GM12891 (cell line): ENCODE measurements at regions not wholly inside any gene's neighbourhood (a gene's known extent, or its start where the extent isn't known, plus 50 kb on each side); places are given as distances from the start of the nearest gene placed in this dataset.

Source experiments
- DNase-seq: peaks from one replicate; pipeline ENCODE4 v3.0.0; 2011; ENCODE audit warnings: low spot score; ENCODE audit not compliant: insufficient read length
- FAIRE-seq: peaks from 2 replicates; lab custom pipeline; 2011; peaks lifted over from hg19 to GRCh38; lab: Jason Lieb, UNC
- PAX5 ChIP-seq: IDR thresholded peaks from 2 replicates; pipeline ENCODE4 v1.6.1; 2011; ENCODE audit warnings: low read length, moderate library complexity, mild to moderate bottlenecking; ENCODE audit not compliant: insufficient read depth, severe bottlenecking
- POLR2A ChIP-seq: IDR thresholded peaks from 2 replicates; pipeline ENCODE4 v1.6.1; 2011; ENCODE audit warnings: low read depth, low read length, control low read depth
- POLR2AphosphoS5 ChIP-seq: IDR thresholded peaks from 2 replicates; pipeline ENCODE4 v1.6.1; 2011; ENCODE audit warnings: low read depth, low read length, control low read depth
- POU2F2 ChIP-seq: IDR thresholded peaks from 2 replicates; pipeline ENCODE4 v1.6.1; 2011; ENCODE audit warnings: low read depth, mild to moderate bottlenecking, control low read depth, low read length, moderate library complexity
- SPI1 ChIP-seq: IDR thresholded peaks from 2 replicates; pipeline ENCODE4 v1.6.1; 2011; ENCODE audit warnings: low read depth, low read length, control low read depth
- TAF1 ChIP-seq: IDR thresholded peaks from 2 replicates; pipeline ENCODE4 v1.6.1; 2011; ENCODE audit warnings: low read depth, low read length, control low read depth

DNA sequence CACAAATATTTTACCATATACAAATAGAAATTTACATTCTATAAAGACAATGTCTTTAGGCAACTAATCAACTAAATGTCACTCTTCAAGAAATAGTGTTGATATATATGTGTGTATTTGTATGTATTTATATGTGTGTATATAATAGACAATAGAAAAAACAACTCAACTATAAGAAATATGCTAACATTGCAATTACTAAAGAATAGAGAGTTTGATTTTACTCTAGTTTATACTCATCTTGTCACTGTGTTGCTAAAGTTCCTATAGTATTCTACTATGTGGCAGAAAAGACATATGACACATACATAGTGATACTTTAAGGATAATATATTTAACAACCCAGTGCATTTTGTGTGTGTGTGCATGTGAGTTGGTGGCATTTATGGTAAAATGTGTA is 1728.3 kb downstream of the PLA2G4A start:
- FAIRE-seq (no peak), DNase-seq (no peak)
- no peak for TF ChIP-seq TAF1
- no peak for TF ChIP-seq POLR2AphosphoS5
- TF ChIP-seq SPI1, result no peak
- TF ChIP-seq POU2F2, result no peak
- TF ChIP-seq PAX5, result no peak
- TF ChIP-seq POLR2A, result no peak

DNA sequence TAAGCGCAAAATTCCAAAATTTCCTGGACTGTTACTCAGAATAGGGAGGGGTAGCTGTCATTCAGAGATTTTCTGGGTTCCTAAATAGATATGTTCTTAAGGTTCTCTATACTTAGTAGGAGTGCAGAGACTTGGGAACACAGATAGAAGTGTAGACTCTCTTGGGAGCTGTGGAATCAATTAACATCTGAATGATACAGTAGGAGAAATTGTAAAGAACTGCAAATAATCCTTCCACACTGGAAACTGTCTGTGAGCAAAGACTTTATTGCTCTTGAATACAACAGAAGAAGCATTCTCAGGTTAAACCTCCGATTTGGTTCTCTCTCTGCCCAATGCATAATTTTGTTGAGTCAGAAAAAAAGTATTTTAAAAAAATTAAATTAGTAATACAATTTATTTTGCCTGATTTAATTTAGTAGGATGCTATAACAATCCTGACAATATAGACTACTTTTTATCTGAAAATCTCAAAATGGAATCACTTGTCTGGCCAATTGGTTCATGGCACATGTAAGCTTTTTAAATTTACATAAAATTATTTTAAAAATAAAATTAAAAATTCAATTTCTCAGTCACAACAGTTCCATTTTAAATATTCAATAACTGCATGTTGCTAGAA is 1754.3 kb downstream of the PLA2G4A start:
- DNase-seq, result no peak
- FAIRE-seq, result no peak
- TF ChIP-seq POU2F2, result no peak
- TF ChIP-seq SPI1, result no peak
- TF ChIP-seq TAF1, result no peak
- TF ChIP-seq POLR2AphosphoS5, result no peak
- no peak for TF ChIP-seq POLR2A
- no peak for TF ChIP-seq PAX5

DNA sequence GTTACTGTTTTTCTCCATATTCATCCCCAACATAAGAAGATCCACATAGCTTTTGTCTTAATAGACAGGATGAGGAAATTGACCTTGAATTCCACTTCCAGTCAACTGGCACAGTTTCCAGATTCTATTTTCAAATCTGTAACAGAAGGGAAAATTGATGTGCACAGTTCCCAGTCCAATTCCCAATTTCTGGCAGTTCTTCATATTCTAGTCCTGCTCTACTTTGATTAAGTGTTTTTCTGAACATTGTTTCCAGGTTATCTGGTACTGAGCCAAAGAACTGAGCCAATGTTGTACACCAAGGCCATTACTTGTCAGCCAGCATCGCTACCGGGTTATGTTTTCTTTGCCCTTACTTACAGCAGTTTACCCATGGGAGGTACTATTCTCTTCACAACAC is 1755.4 kb downstream of the PLA2G4A start:
- TF ChIP-seq POU2F2 (no peak), POLR2A (no peak), PAX5 (no peak), SPI1 (no peak), POLR2AphosphoS5 (no peak), TAF1 (no peak)
- DNase-seq (no peak), FAIRE-seq (no peak)

DNA sequence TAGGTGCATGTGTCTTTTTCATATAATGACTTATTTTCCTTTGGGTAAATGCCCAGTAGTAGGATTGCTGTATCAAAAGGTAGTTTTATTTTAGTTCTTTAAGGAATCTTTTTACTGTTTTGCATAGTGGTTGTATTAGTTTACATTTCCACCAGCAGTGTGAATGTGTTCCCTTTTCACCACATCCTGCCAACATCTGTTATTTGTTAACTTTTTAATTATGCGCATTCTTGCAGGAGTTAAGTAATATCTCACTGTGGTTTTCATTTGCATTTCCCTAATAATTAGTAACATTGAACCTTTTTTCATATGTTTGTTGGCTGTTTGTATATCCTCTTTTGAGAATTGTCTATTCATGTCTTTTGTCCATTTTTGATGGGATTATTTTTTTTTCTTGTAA is 1761.9 kb downstream of the PLA2G4A start:
- TF ChIP-seq POLR2A (no peak), PAX5 (no peak), TAF1 (no peak), SPI1 (no peak), POLR2AphosphoS5 (no peak), POU2F2 (no peak)
- DNase-seq (no peak), FAIRE-seq (no peak)

DNA sequence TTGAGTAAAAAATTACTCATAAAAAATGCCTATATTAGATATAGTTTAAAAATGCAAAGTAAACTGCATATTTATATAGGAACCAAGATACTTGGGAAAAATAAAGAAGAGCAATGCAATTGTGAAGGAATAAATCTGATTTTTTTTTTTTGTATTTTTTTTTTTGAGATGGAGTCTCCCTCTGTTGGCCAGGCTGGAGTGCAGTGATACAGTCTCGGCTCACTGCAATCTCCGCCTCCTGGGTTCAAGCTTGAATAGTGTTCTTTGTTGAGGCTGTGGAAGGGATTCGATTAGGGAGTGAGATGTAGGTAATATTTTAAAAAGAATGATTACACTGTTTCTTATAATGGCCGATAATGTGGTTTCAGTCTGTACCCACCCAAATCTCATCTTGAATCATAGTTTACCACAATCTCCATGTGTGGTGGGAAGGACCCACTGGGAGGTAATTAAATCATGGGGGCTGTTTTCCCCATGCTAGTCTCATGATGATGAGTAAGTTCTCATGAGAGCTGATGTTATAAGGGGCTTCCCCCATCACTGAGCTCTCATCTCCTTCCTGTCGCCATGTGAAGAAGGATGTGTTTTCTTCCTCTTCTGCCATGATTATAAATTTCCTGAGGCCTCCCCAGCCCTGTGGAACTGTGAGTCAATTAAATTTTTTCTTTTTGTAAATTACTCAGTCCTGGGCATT is 1765.9 kb downstream of the PLA2G4A start:
- no peak for TF ChIP-seq POU2F2
- FAIRE-seq (no peak), DNase-seq (no peak)

DNA sequence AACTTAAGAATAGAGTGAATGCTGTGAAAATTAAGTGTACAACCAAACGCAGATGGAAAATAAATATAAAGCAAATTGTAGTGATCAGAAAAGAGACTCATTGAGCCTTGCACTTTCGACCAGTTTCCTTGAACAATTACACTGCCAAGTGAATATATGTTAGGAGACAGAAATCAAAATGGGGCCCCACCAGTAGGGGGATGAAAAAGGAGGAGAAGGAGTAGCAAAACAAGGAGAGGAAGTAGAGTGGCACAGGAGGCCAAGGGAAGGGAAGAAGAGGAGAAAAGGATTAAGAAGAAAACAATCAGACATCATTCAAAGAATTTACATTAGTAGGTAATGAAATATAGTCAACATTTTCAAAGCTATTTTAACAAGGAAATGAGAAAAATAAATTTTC is 1770.6 kb downstream of the PLA2G4A start:
- FAIRE-seq (no peak), DNase-seq (no peak)
- TF ChIP-seq POLR2A, result no peak
- TF ChIP-seq PAX5, result no peak
- TF ChIP-seq SPI1, result no peak

DNA sequence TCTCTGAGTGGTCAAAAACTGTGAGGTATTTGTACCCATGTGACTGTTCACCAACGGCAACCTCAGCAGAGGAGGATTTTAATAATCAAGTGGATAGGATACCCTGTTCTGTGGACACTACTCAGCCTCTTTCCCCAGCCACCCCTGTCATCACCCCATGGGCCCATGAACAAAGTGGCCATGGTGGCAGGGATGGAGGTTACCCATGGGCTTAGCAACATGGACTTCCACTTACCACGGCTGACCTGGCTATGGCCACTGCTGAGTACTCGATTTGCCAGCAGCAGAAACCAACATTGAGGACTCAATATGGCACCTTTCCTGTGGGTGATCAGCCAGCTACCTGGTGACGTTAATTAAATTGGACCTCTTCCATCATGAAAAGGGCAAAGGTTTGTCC is 1782.7 kb downstream of the PLA2G4A start:
- DNase-seq, result no peak
- FAIRE-seq, result no peak
- TF ChIP-seq TAF1, result no peak

DNA sequence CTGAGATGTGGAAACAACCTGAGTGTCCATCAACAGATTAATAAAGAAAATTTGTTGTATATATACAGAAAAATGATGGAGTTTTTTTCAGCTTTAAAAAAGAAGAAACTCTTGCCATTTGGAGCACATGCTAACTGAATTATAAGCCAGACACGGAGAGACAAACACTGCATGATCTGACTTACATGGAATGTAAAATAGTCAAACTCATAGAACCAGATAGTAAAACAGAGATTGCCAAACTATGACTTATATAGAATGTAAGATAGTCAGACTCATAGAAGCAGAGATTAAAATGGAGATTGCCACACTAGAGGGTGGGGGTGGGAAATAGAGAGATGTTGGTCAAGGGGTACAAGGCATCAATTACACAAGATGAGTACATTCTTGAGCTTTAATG is 1786.6 kb downstream of the PLA2G4A start:
- DNase-seq (no peak), FAIRE-seq (no peak)
- TF ChIP-seq POU2F2, result no peak

DNA sequence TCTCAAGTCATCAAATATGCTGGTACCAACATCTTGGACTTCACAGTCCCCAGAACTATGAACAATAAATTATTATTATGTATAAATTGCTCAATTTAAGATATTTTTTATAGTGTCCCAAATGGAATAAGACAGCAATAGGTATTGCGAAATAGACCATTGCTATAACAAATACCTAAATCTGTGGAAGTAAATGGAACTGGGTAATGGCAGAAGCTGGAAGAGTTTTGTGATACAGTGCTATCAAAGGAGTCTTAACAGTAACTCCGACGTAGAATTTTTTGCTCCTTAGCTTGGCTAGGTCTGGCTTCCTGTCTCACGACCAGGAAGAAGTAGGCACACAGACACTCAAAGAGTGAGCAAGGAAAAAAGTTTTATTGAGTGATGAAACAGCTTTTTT is 1791.5 kb downstream of the PLA2G4A start:
- DNase-seq (no peak), FAIRE-seq (no peak)
- TF ChIP-seq PAX5 (no peak), POLR2AphosphoS5 (no peak), POU2F2 (no peak), POLR2A (no peak)

DNA sequence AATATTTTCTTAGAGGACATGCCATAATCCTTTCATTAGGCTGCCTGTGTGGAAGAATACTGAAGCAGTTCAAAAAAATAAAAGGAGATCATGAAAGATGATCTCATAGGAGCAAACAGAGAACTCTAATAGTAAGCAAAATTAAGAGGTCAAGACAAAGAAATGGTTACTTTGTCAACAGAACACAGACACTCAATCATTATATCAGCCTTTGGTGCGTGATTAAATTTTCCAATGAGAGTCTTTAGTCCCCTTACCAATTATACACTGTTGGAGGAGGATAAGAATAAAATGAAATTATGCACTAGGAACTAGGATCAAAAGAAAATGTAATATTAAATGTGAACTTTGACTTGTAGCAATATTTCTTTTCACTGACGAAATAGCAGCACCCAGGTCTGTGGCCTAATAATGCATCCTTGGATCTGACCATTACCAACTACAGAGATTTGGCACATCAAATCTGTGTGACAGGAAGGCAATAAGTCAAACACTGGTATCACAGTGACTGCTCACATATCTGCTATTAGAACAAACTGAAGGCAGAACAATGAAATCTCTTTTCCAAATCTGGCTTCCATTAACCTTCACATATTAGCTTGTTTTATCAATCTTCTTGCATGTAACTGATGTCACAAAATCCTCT is 1812.9 kb downstream of the PLA2G4A start:
- no peak for DNase-seq
- no peak for TF ChIP-seq PAX5
- no peak for TF ChIP-seq POLR2AphosphoS5
- no peak for TF ChIP-seq POU2F2
- no peak for TF ChIP-seq TAF1
- no peak for TF ChIP-seq SPI1
- no peak for TF ChIP-seq POLR2A

More for the DNA sequence above, 1812.9 kb downstream of the PLA2G4A start:
- FAIRE-seq, result no peak
